ENCODE measurements at regions not wholly inside any gene's neighbourhood (a gene's known extent, or its start where the extent isn't known, plus 50 kb on each side); places are given as distances from the start of the nearest gene placed in this dataset.
"Not testable (repeated sequence)": the region's sequence is repeated elsewhere in the genome, so short reads cannot be mapped to it uniquely, and the experiment has no call there.

- no peak for DNase-seq (ENCODE audit: low read depth)
Observed at GRCh38 chr1:230556453-230556852, 85.8 kb upstream of the COG2 start.

- DNase-seq (ENCODE audit: low read depth): no peak
Observed at GRCh38 chr1:230555814-230556213, 86.5 kb upstream of the COG2 start.

GRCh38 chr1:230552880-230553279 is 89.4 kb upstream of the COG2 start:
- DNase-seq (ENCODE audit: low read depth): no peak

GRCh38 chr1:230550945-230551344 is 91.3 kb upstream of the COG2 start:
- not testable (repeated sequence) for DNase-seq (ENCODE audit: low read depth)

GRCh38 chr1:230550428-230550827 is 91.9 kb upstream of the COG2 start:
- DNase-seq (ENCODE audit: low read depth): peak; percentile 58

GRCh38 chr1:230549625-230550024 is 92.7 kb upstream of the COG2 start:
- no peak for DNase-seq (ENCODE audit: low read depth)

- DNase-seq (ENCODE audit: low read depth): no peak
Observed at GRCh38 chr1:230548997-230549396, 93.3 kb upstream of the COG2 start.

GRCh38 chr1:230548357-230548756 is 93.9 kb upstream of the COG2 start:
- DNase-seq (ENCODE audit: low read depth): no peak

GRCh38 chr1:230545181-230545580 is 97.1 kb upstream of the COG2 start:
- DNase-seq (ENCODE audit: low read depth): no peak

- DNase-seq (ENCODE audit: low read depth): no peak
Observed at GRCh38 chr1:230544758-230545157, 97.5 kb upstream of the COG2 start.

- DNase-seq (ENCODE audit: low read depth): no peak
Observed at GRCh38 chr1:230543085-230543484, 99.2 kb upstream of the COG2 start.

- DNase-seq (ENCODE audit: low read depth): no peak
Observed at GRCh38 chr1:230542681-230543080, 99.6 kb upstream of the COG2 start.

GRCh38 chr1:230542054-230542453 is 100.2 kb upstream of the COG2 start:
- DNase-seq (ENCODE audit: low read depth): peak; percentile 71

- no peak for DNase-seq (ENCODE audit: low read depth)
Observed at GRCh38 chr1:230541306-230541705, 101.0 kb upstream of the COG2 start.

- no peak for DNase-seq (ENCODE audit: low read depth)
Observed at GRCh38 chr1:230540421-230541155, 101.7 kb upstream of the COG2 start.

GRCh38 chr1:230537456-230537855 is 104.8 kb upstream of the COG2 start:
- DNase-seq (ENCODE audit: low read depth): no peak

- DNase-seq (ENCODE audit: low read depth): no peak
Observed at GRCh38 chr1:230536641-230537155, 105.6 kb upstream of the COG2 start.

GRCh38 chr1:230534224-230534623 is 108.1 kb upstream of the COG2 start:
- no peak for DNase-seq (ENCODE audit: low read depth)

GRCh38 chr1:230531103-230531502 is 105.0 kb upstream of the PGBD5 start:
- no peak for DNase-seq (ENCODE audit: low read depth)

GRCh38 chr1:230519246-230519645 is 93.1 kb upstream of the PGBD5 start:
- DNase-seq (ENCODE audit: low read depth): no peak

- no peak for DNase-seq (ENCODE audit: low read depth)
Observed at GRCh38 chr1:230518511-230518910, 92.4 kb upstream of the PGBD5 start.

- no peak for DNase-seq (ENCODE audit: low read depth)
Observed at GRCh38 chr1:230517786-230518185, 91.7 kb upstream of the PGBD5 start.

- DNase-seq (ENCODE audit: low read depth): no peak
Observed at GRCh38 chr1:230517326-230517725, 91.2 kb upstream of the PGBD5 start.

- DNase-seq (ENCODE audit: low read depth): no peak
Observed at GRCh38 chr1:230516889-230517288, 90.8 kb upstream of the PGBD5 start.
